Endothelial cell of umbilical vein (primary cell): ENCODE measurements at regions not wholly inside any gene's neighbourhood (a gene's known extent, or its start where the extent isn't known, plus 50 kb on each side); places are given as distances from the start of the nearest gene placed in this dataset.

Experiments
- BruUV-seq: library from RNA; stranded (reverse); fragments of 400-500 nt; replicated peaks from 2 replicates; lab custom pipeline; 2021; lab: Mats Ljungman, UMichigan
- CTCF ChIA-PET: fragments of 300-600, 350-600 bp; sonication (Branson Sonifier 250); formaldehyde crosslinking; loops from one replicate; lab custom pipeline; 2021; ENCODE audit warnings: antibody characterized with exemption, inconsistent platforms; lab: Charles Lee
- POLR2A ChIA-PET: fragments of 300-600, 350-600 bp; sonication (Branson Sonifier 250); formaldehyde crosslinking; loops from one replicate; lab custom pipeline; 2021; ENCODE audit warnings: antibody characterized with exemption, inconsistent platforms; lab: Charles Lee
- DNase-seq: peaks from one replicate; pipeline ENCODE4 v3.0.0-alpha.2; 2011; ENCODE audit warnings: low read depth, low spot score
- FAIRE-seq: peaks from 2 replicates; lab custom pipeline; 2011; peaks lifted over from hg19 to GRCh38; lab: Jason Lieb, UNC
- H2AFZ ChIP-seq: 2 replicates; pipeline ENCODE4 v1.6.0; 2012; ENCODE audit warnings: low read depth, low read length, control low read depth, inconsistent platforms
- H3K27ac ChIP-seq: 2 replicates; pipeline ENCODE4 v1.5.1; 2011; ENCODE audit warnings: low read depth, mild to moderate bottlenecking, control low read depth, low read length, moderate library complexity; ENCODE audit not compliant: insufficient read depth
- H3K27me3 ChIP-seq, 2 experiments: 2 replicates each; pipeline versions ENCODE4 v1.6.0 to v1.6.1; 2011; ENCODE audit warnings: low read length in 2 of 2, mixed read lengths in 1 of 2; ENCODE audit not compliant: control insufficient read depth in 2 of 2, insufficient read depth in 2 of 2
- H3K36me3 ChIP-seq, 2 experiments: 2 replicates in 1 of 2; 3 replicates in 1 of 2; pipeline ENCODE4 v1.5.1; 2011; ENCODE audit warnings: low read length in 2 of 2, mild to moderate bottlenecking in 1 of 2, moderate library complexity in 1 of 2; ENCODE audit not compliant: control insufficient read depth in 2 of 2, insufficient read depth in 2 of 2; ENCODE audit errors: extremely low read depth in 1 of 2
- H3K4me1 ChIP-seq: 3 replicates; pipeline ENCODE4 v1.5.1; 2011; ENCODE audit warnings: mild to moderate bottlenecking, low read length; ENCODE audit not compliant: control insufficient read depth, insufficient read depth; ENCODE audit errors: extremely low read depth
- H3K4me2 ChIP-seq: 2 replicates; pipeline ENCODE4 v1.6.1; 2011; ENCODE audit warnings: low read length, control low read depth, mixed read lengths; ENCODE audit not compliant: insufficient read depth
- H3K4me3 ChIP-seq, 3 experiments: fragments of 200-600 bp in 1 of 3; sonication (generic), shearing (Covaris generic) in 1 of 3; replicated peaks in 1 of 3; 2 replicates each; pipeline ENCODE4 v1.5.1; 2011 to 2016; ENCODE audit warnings: control low read depth in 3 of 3, low read length in 3 of 3, mild to moderate bottlenecking in 2 of 3, inconsistent platforms in 1 of 3, low read depth in 1 of 3, moderate library complexity in 1 of 3; ENCODE audit not compliant: insufficient read depth in 1 of 3
- H3K79me2 ChIP-seq: 2 replicates; pipeline ENCODE4 v1.6.0; 2012; ENCODE audit warnings: low read length, inconsistent platforms; ENCODE audit not compliant: control insufficient read depth, insufficient read depth
- H3K9ac ChIP-seq: replicated peaks from 2 replicates; pipeline ENCODE3; 2011; ENCODE audit warnings: low read length, control low read depth; ENCODE audit not compliant: insufficient read depth; ENCODE audit errors: extremely low read depth
- H3K9me1 ChIP-seq: replicated peaks from 3 replicates; pipeline ENCODE4 v1.6.0; 2011; ENCODE audit warnings: mild to moderate bottlenecking, low read length; ENCODE audit not compliant: control insufficient read depth, insufficient read depth; ENCODE audit errors: extremely low read depth
- H3K9me3 ChIP-seq: replicated peaks from 2 replicates; pipeline ENCODE4 v1.5.1; 2012; ENCODE audit warnings: low read length, inconsistent platforms; ENCODE audit not compliant: control insufficient read depth, insufficient read depth
- H4K20me1 ChIP-seq: replicated peaks from 2 replicates; pipeline ENCODE3; 2011; ENCODE audit warnings: mild to moderate bottlenecking, low read length; ENCODE audit not compliant: control insufficient read depth, insufficient read depth; ENCODE audit errors: extremely low read depth
- CTCF ChIP-seq, 2 donors: IDR thresholded peaks; 1 replicate in 1 of 2; 2 replicates in 1 of 2; pipeline ENCODE4 v1.5.1; 2011; ENCODE audit warnings: low read length in 2 of 2, mild to moderate bottlenecking in 2 of 2, moderate library complexity in 2 of 2, control low read depth in 1 of 2, inconsistent platforms in 1 of 2, low read depth in 1 of 2; ENCODE audit not compliant: insufficient read depth in 1 of 2; ENCODE audit errors: extremely low read depth in 1 of 2
- EZH2 ChIP-seq: IDR thresholded peaks from 2 replicates; pipeline ENCODE4 v1.6.1; 2012; ENCODE audit warnings: borderline replicate concordance, low read depth, mild to moderate bottlenecking, moderate library complexity, low read length, inconsistent platforms; ENCODE audit not compliant: severe bottlenecking
- FOS ChIP-seq: IDR thresholded peaks from 2 replicates; pipeline ENCODE4 v1.6.1; 2011; ENCODE audit warnings: mild to moderate bottlenecking, low read length, moderate library complexity, borderline replicate concordance; ENCODE audit not compliant: insufficient read depth
- GATA2 ChIP-seq: IDR thresholded peaks from 2 replicates; pipeline ENCODE4 v1.7.0; 2011; ENCODE audit warnings: low read depth, mild to moderate bottlenecking, moderate library complexity, mixed read lengths, low read length; ENCODE audit not compliant: insufficient read length, insufficient read depth
- JUN ChIP-seq: IDR thresholded peaks from 2 replicates; pipeline ENCODE4 v1.6.1; 2011; ENCODE audit warnings: borderline replicate concordance, low read depth; ENCODE audit not compliant: insufficient read length, insufficient read depth
- MAX ChIP-seq: IDR thresholded peaks from 2 replicates; pipeline ENCODE4 v1.6.1; 2011; ENCODE audit not compliant: insufficient read depth, insufficient read length
- MYC ChIP-seq: IDR thresholded peaks from one replicate; pipeline ENCODE4 v1.6.1; 2011; ENCODE audit warnings: mild to moderate bottlenecking, low read depth, low read length
- POLR2A ChIP-seq: IDR thresholded peaks from 2 replicates; pipeline ENCODE4 v1.6.1; 2012; ENCODE audit warnings: low read depth, mild to moderate bottlenecking, control low read depth, low read length
- POLR2AphosphoS5 ChIP-seq: IDR thresholded peaks from 2 replicates; pipeline ENCODE4 v1.6.1; 2012; ENCODE audit warnings: low read depth, mild to moderate bottlenecking, control low read depth, low read length, moderate library complexity; ENCODE audit not compliant: insufficient read depth
- dilution Hi-C: fragments of 300-500 bp; cut with MboI; formaldehyde crosslinking; loops from one replicate; pipeline ENCODE4 v1.15.0; 2019; ENCODE audit warnings: low sequenced_read_pairs; ENCODE audit not compliant: extremely low pct_ligation_motif_present
- intact Hi-C: fragments of 100-400 bp; cut with micrococcal nuclease; formaldehyde crosslinking; loops from one replicate; pipeline ENCODE4 v1.10.0; 2022

GRCh38 chrX:13115146-13115855 lies 70.9 kb upstream of the FAM9C start:
- no peak overlapping the region for H3K27ac ChIP-seq
- peaks cover 19% of the 10 kb centered on the region for H3K4me1 ChIP-seq
- H3K9me3 ChIP-seq = no peaks in the 10 kb centered on the region
- no peak overlapping the region for H3K4me3 ChIP-seq
- intact Hi-C loops (no loop called here), dilution Hi-C loops (no loop called here)
- FAIRE-seq = no peak
- H3K79me2 ChIP-seq = no peaks in the 10 kb centered on the region
- H2AFZ ChIP-seq = no peak overlapping the region
- ChIA-PET POLR2A (no interaction called here), CTCF (interaction anchor here (0.8 kb wide), 1 partner anchor 310 kb away, joined by 3 read pairs; no protein-coding TSS in a partner anchor)
- no peak overlapping the region for H3K9ac ChIP-seq
- no peaks in the 10 kb centered on the region for H3K27me3 ChIP-seq
- H3K4me2 ChIP-seq = no peak overlapping the region
- no peaks in the 10 kb centered on the region for H4K20me1 ChIP-seq
- DNase-seq = no peak
- BruUV-seq = no TSS peak
- TF ChIP-seq GATA2 (no peak), FOS (no peak), MYC (no peak), MAX (no peak), POLR2A (no peak), EZH2 (no peak), POLR2AphosphoS5 (no peak), CTCF (IDR thresholded peaks at IDR 0.05; ENCODE audit: extremely low read depth in 1 of 2, insufficient read depth in 1 of 2, low read depth in 1 of 2, low read length in 2 of 2) (no peak), JUN (no peak)
- H3K9me1 ChIP-seq = no peaks in the 10 kb centered on the region
- H3K36me3 ChIP-seq = no peaks in the 10 kb centered on the region
